ENCODE measurements at regions not wholly inside any gene's neighbourhood (a gene's known extent, or its start where the extent isn't known, plus 50 kb on each side); places are given as distances from the start of the nearest gene placed in this dataset.

DNA sequence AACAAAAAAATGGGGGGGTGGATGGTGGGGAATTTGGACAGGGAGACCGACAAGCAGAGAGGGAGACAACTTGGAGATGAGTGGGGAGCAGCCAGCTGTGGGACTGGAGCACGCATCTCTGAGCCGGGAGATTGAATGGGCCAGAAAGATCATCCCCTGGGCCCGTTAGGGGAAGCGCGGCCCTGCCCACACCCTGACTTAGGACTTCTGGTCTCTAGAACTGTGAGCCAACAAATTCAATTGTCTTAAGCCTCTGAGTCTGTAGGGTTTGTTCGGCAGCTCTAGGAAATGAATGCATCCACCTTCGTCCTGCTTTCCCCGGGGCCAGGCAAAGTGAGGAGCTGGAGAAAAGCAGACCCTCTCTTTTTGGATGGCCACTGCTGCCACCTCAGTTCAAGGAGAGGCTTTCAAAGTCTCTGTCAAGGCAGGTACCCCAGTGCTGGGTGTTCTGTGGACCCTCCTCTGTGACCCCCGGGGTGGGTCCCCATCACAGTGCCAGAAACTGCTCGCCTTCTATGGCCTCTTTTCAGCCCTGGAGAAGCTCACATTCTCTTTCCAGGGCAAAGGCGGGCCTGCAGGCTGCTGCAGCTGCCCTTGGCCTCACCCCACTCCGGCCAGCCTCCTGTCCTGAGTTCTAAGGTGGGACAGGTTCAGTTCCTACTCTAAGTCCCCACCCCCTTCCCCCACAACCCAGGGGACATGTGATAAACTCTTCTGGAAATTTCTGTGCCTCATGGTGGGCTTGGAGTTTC is 423.2 kb downstream of the RPS24 start:
- TF ChIP-seq, protein P1, sequence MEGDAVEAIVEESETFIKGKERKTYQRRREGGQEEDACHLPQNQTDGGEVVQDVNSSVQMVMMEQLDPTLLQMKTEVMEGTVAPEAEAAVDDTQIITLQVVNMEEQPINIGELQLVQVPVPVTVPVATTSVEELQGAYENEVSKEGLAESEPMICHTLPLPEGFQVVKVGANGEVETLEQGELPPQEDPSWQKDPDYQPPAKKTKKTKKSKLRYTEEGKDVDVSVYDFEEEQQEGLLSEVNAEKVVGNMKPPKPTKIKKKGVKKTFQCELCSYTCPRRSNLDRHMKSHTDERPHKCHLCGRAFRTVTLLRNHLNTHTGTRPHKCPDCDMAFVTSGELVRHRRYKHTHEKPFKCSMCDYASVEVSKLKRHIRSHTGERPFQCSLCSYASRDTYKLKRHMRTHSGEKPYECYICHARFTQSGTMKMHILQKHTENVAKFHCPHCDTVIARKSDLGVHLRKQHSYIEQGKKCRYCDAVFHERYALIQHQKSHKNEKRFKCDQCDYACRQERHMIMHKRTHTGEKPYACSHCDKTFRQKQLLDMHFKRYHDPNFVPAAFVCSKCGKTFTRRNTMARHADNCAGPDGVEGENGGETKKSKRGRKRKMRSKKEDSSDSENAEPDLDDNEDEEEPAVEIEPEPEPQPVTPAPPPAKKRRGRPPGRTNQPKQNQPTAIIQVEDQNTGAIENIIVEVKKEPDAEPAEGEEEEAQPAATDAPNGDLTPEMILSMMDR (conservative IDR thresholded peaks at IDR 0.05; ENCODE audit: low read depth, low read length), result no peak
- no peak for TF ChIP-seq EZH2 (IDR thresholded peaks at IDR 0.05; ENCODE audit: borderline replicate concordance, low read depth, low read length, poor library complexity, severe bottlenecking)
